ENCODE measurements at regions not wholly inside any gene's neighbourhood (a gene's known extent, or its start where the extent isn't known, plus 50 kb on each side); places are given as distances from the start of the nearest gene placed in this dataset.
"Not testable (repeated sequence)": the region's sequence is repeated elsewhere in the genome, so short reads cannot be mapped to it uniquely, and the experiment has no call there.

DNA sequence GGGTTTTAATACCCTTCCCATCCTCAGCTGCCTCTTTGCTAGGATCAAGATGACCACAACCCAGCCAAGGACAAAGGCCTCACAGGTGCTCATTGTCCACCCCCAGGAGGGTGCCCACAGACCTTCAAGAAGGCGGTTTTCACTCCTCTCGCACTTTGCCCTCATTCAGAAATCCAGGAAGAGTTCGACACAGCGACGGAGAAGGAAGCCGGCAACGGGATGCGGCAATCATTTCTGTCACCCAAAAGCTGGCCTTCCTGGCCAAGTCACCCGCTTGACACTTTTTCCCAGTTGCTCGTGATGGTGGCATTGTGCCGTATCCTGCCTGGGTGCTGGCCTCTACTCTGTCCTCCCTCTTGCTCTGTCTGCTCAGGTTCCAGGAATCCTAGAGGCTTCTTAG lies 293.0 kb upstream of the ZNF337 start:
- WGBS (ENCODE audit: insufficient coverage, insufficient read length), result no CpG with 5 or more reads among the region's 11 CpGs
- not testable (repeated sequence) for H3K4me1 ChIP-seq (ENCODE audit: control insufficient read depth, insufficient read depth, low read length); H3K36me3 ChIP-seq (ENCODE audit: control insufficient read depth, insufficient read depth, low read length); H3K27ac ChIP-seq (ENCODE audit: low read length); H3K9me3 ChIP-seq (ENCODE audit: control insufficient read depth, insufficient read depth, low read length); DNase-seq (ENCODE audit: low read depth, low spot score); H3K27me3 ChIP-seq (ENCODE audit: control insufficient read depth, insufficient read depth, low read length); H3K4me3 ChIP-seq (ENCODE audit: low read length)

GRCh38 chr20:25989196-25989595 lies 292.5 kb upstream of the ZNF337 start:
- DNase-seq (ENCODE audit: low read depth, low spot score), result no peak
- no CpG with 5 or more reads among the region's 19 CpGs for WGBS (ENCODE audit: insufficient coverage, insufficient read length)

GRCh38 chr20:25987928-25988560 lies 291.4 kb upstream of the ZNF337 start:
- whole genome bisulfite sequencing (ENCODE audit: insufficient coverage, insufficient read length), result no CpG with 5 or more reads among the region's 14 CpGs
- H3K4me1 ChIP-seq (ENCODE audit: control insufficient read depth, insufficient read depth, low read length); DNase-seq (ENCODE audit: low read depth, low spot score): not testable (repeated sequence)

More at GRCh38 chr20:25989196-25989595, 292.5 kb upstream of the ZNF337 start:
- Histone ChIP-seq H3K27me3 (ENCODE audit: control insufficient read depth, insufficient read depth, low read length) (no peaks in the 10 kb centered on the region), H3K36me3 (ENCODE audit: control insufficient read depth, insufficient read depth, low read length) (no peaks in the 10 kb centered on the region; the same call in 1 of the 2 replicates), H3K27ac (ENCODE audit: low read length) (no peak overlapping the region), H3K4me1 (ENCODE audit: control insufficient read depth, insufficient read depth, low read length) (no peaks in the 10 kb centered on the region), H3K4me3 (ENCODE audit: low read length) (no peak overlapping the region), H3K9me3 (ENCODE audit: control insufficient read depth, insufficient read depth, low read length) (no peaks in the 10 kb centered on the region)

DNA sequence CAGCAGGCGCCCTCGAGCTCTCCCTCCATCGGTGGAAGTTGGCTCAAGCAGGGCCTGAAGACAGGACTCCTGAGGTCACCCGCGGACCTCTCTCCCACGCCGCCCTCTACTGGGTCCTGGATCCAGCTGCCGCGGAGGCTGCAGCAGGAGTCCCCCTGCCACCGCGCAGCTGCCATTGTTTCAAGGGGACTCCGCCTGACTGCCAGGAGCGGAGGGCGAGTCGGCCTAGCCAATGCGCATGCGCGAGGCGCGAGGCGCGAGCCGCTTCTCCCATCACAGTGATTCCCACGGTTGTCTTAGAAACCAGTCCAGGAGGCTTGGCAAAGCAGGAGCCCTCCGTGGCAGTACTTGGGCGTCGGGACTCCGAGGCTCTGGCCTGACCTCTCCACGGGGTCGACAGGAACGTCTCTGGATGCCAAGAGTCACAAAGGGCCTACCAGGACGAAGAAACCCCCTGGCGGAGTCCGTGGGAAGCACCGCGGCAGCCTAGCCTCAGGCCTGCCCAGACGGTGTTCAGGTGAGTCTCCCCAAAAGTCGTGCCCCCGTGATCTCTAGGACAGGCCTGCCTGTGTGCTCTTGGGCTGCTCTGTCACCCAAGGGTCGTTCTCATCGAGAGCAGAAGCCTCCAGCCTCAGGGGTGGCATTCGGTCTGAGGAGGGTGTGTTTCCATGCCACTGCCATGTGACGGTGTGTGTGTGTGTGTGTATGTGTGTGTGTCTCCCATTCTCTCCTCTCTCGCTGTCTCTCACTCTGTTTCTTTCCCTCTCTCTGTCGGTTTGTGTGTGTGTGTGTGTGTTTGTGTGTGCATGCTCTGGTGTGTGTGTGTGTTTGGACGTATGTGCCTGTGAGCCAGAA lies 290.6 kb upstream of the ZNF337 start:
- no peak overlapping the region for H3K4me3 ChIP-seq (ENCODE audit: low read length)

More at GRCh38 chr20:25987928-25988560, 291.4 kb upstream of the ZNF337 start:
- not testable (repeated sequence) for H3K27ac ChIP-seq (ENCODE audit: low read length); H3K27me3 ChIP-seq (ENCODE audit: control insufficient read depth, insufficient read depth, low read length); H3K4me3 ChIP-seq (ENCODE audit: low read length); H3K36me3 ChIP-seq (ENCODE audit: control insufficient read depth, insufficient read depth, low read length); H3K9me3 ChIP-seq (ENCODE audit: control insufficient read depth, insufficient read depth, low read length)

DNA sequence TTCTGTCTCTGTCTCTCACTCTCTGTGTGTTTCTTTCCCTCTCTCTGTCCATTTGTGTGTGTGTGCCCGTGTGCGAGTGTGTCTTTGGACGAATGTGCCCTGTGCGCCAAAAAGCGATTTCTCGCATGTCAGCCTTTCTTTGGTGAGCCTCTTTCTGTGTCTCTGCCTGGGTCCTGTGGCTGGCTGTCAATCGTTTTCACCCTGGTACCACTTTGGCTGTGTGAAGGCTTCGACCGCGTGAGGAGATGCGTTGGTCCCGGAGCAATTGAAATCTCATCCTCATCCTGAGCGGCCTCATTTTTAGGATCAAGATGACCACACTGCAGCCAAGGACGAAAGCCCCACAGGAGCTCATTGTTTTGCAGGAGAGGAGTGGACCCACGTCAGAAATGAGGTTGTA lies 288.9 kb upstream of the ZNF337 start:
- no CpG with 5 or more reads among the region's 15 CpGs for WGBS (ENCODE audit: insufficient coverage, insufficient read length)
- H3K4me3 ChIP-seq (ENCODE audit: low read length), result no peak overlapping the region
- DNase-seq (ENCODE audit: low read depth, low spot score), result no peak

More for the DNA sequence above, 290.6 kb upstream of the ZNF337 start:
- Histone ChIP-seq H3K27ac (ENCODE audit: low read length) (no peak overlapping the region), H3K4me1 (ENCODE audit: control insufficient read depth, insufficient read depth, low read length) (no peaks in the 10 kb centered on the region), H3K27me3 (ENCODE audit: control insufficient read depth, insufficient read depth, low read length) (no peaks in the 10 kb centered on the region), H3K36me3 (ENCODE audit: control insufficient read depth, insufficient read depth, low read length) (no peaks in the 10 kb centered on the region; the same call in 1 of the 2 replicates), H3K9me3 (ENCODE audit: control insufficient read depth, insufficient read depth, low read length) (no peaks in the 10 kb centered on the region)
- no CpG with 5 or more reads among the region's 46 CpGs for WGBS (ENCODE audit: insufficient coverage, insufficient read length)
- DNase-seq (ENCODE audit: low read depth, low spot score), result no peak

GRCh38 chr20:25984933-25985332 lies 288.3 kb upstream of the ZNF337 start:
- Histone ChIP-seq H3K36me3 (ENCODE audit: control insufficient read depth, insufficient read depth, low read length) (no peaks in the 10 kb centered on the region; the same call in 1 of the 2 replicates), H3K27ac (ENCODE audit: low read length) (no peak overlapping the region), H3K4me3 (ENCODE audit: low read length) (no peak overlapping the region), H3K27me3 (ENCODE audit: control insufficient read depth, insufficient read depth, low read length) (no peaks in the 10 kb centered on the region), H3K4me1 (ENCODE audit: control insufficient read depth, insufficient read depth, low read length) (no peaks in the 10 kb centered on the region), H3K9me3 (ENCODE audit: control insufficient read depth, insufficient read depth, low read length) (no peaks in the 10 kb centered on the region)
- no CpG with 5 or more reads among the region's 27 CpGs for WGBS (ENCODE audit: insufficient coverage, insufficient read length)
- no peak for DNase-seq (ENCODE audit: low read depth, low spot score)

More for the DNA sequence above, 288.9 kb upstream of the ZNF337 start:
- Histone ChIP-seq H3K27me3 (ENCODE audit: control insufficient read depth, insufficient read depth, low read length) (no peaks in the 10 kb centered on the region), H3K27ac (ENCODE audit: low read length) (no peak overlapping the region), H3K4me1 (ENCODE audit: control insufficient read depth, insufficient read depth, low read length) (no peaks in the 10 kb centered on the region), H3K9me3 (ENCODE audit: control insufficient read depth, insufficient read depth, low read length) (no peaks in the 10 kb centered on the region), H3K36me3 (ENCODE audit: control insufficient read depth, insufficient read depth, low read length) (no peaks in the 10 kb centered on the region; the same call in 1 of the 2 replicates)

- not testable (repeated sequence) for H3K4me3 ChIP-seq (ENCODE audit: low read length); H3K9me3 ChIP-seq (ENCODE audit: control insufficient read depth, insufficient read depth, low read length); H3K4me1 ChIP-seq (ENCODE audit: control insufficient read depth, insufficient read depth, low read length); H3K36me3 ChIP-seq (ENCODE audit: control insufficient read depth, insufficient read depth, low read length); H3K27ac ChIP-seq (ENCODE audit: low read length); DNase-seq (ENCODE audit: low read depth, low spot score); H3K27me3 ChIP-seq (ENCODE audit: control insufficient read depth, insufficient read depth, low read length)
These were observed 286.0 kb upstream of the ZNF337 start for GRCh38 chr20:25982701-25983100.

- not testable (repeated sequence) for DNase-seq (ENCODE audit: low read depth, low spot score); H3K27me3 ChIP-seq (ENCODE audit: control insufficient read depth, insufficient read depth, low read length); H3K36me3 ChIP-seq (ENCODE audit: control insufficient read depth, insufficient read depth, low read length); H3K4me1 ChIP-seq (ENCODE audit: control insufficient read depth, insufficient read depth, low read length); H3K9me3 ChIP-seq (ENCODE audit: control insufficient read depth, insufficient read depth, low read length); H3K4me3 ChIP-seq (ENCODE audit: low read length); H3K27ac ChIP-seq (ENCODE audit: low read length)
- no CpG with 5 or more reads among the region's 10 CpGs for WGBS (ENCODE audit: insufficient coverage, insufficient read length)
These were observed 282.0 kb upstream of the ZNF337 start for GRCh38 chr20:25978450-25979190.

DNA sequence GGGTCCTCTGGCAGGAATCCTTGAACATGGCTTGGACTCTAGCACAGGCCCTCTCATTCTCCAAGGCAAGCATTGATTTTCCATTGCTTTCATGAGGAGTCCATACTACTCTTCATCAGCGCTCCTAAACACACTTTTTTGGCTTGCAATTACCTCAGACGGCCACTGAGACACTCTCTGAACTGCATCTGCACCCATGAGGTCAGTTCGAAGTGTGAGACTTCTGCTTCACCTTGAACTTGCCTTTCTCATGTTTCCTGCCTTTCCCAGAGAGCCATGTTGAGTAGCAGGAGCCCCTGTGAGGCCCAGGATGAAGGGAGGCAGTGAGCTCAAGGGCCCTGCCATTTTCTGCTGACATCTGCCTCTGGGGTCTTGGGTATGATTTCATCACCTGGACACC lies 279.2 kb upstream of the ZNF337 start:
- H3K4me3 ChIP-seq (ENCODE audit: low read length); H3K27ac ChIP-seq (ENCODE audit: low read length); H3K27me3 ChIP-seq (ENCODE audit: control insufficient read depth, insufficient read depth, low read length); H3K4me1 ChIP-seq (ENCODE audit: control insufficient read depth, insufficient read depth, low read length); H3K36me3 ChIP-seq (ENCODE audit: control insufficient read depth, insufficient read depth, low read length); DNase-seq (ENCODE audit: low read depth, low spot score); H3K9me3 ChIP-seq (ENCODE audit: control insufficient read depth, insufficient read depth, low read length): not testable (repeated sequence)
- WGBS (ENCODE audit: insufficient coverage, insufficient read length), result no CpG with 5 or more reads among the region's 3 CpGs

DNA sequence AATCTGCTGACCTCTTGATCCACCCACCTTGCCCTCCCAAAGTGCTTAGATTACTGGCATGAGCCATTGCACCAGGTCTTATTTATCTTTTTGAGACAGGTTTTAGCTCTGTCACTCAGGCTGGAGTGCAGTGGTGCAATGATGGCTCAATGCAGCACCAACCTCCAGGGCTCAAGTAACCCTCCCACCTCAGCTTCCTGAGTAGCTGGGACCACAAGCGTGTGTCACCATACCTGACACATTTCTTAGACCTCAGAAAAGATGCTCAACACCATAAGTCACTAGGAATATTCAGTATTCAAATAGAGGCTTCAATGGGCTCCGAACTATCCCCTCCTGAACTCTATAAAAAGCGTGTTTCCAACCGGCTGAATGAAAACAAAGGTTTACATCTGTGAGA lies 268.6 kb upstream of the ZNF337 start:
- H3K36me3 ChIP-seq (ENCODE audit: control insufficient read depth, insufficient read depth, low read length); H3K9me3 ChIP-seq (ENCODE audit: control insufficient read depth, insufficient read depth, low read length); H3K4me3 ChIP-seq (ENCODE audit: low read length); DNase-seq (ENCODE audit: low read depth, low spot score); H3K4me1 ChIP-seq (ENCODE audit: control insufficient read depth, insufficient read depth, low read length); H3K27ac ChIP-seq (ENCODE audit: low read length); H3K27me3 ChIP-seq (ENCODE audit: control insufficient read depth, insufficient read depth, low read length): not testable (repeated sequence)
- no CpG with 5 or more reads among the region's 4 CpGs for WGBS (ENCODE audit: insufficient coverage, insufficient read length)
